Osteocyte (in vitro differentiated cells): ENCODE measurements at regions not wholly inside any gene's neighbourhood (a gene's known extent, or its start where the extent isn't known, plus 50 kb on each side); places are given as distances from the start of the nearest gene placed in this dataset.

ENCODE experiments used
- DNase-seq: peaks from one replicate; pipeline ENCODE4 v3.0.0; 2021; ENCODE audit warnings: mixed read lengths; ENCODE audit not compliant: unreplicated experiment; ENCODE audit errors: extremely low spot score
- H3K27ac Mint-ChIP-seq: one replicate; pipeline ENCODE4 v1.8.0; 2021; ENCODE audit warnings: mild to moderate bottlenecking, mixed read lengths; ENCODE audit not compliant: unreplicated experiment
- H3K27me3 Mint-ChIP-seq: one replicate; pipeline ENCODE4 v1.8.0; 2021; ENCODE audit warnings: mixed read lengths; ENCODE audit not compliant: unreplicated experiment
- H3K36me3 Mint-ChIP-seq: one replicate; pipeline ENCODE4 v1.8.0; 2021; ENCODE audit warnings: mixed read lengths; ENCODE audit not compliant: unreplicated experiment
- H3K4me1 Mint-ChIP-seq: one replicate; pipeline ENCODE4 v1.8.0; 2021; ENCODE audit warnings: mixed read lengths; ENCODE audit not compliant: unreplicated experiment
- H3K4me3 Mint-ChIP-seq: one replicate; pipeline ENCODE4 v1.8.0; 2021; ENCODE audit warnings: mild to moderate bottlenecking, moderate library complexity, mixed read lengths; ENCODE audit not compliant: unreplicated experiment
- H3K9me3 Mint-ChIP-seq: one replicate; pipeline ENCODE4 v1.8.0; 2021; ENCODE audit warnings: mixed read lengths; ENCODE audit not compliant: unreplicated experiment
- TF ChIP-seq, protein P1 (sequence below): fragments of 200-600 bp; sonication (generic); IDR thresholded peaks from 2 replicates; pipeline ENCODE4 v1.5.0; 2021; ENCODE audit warnings: antibody characterized with exemption, mild to moderate bottlenecking, moderate library complexity

DNA sequence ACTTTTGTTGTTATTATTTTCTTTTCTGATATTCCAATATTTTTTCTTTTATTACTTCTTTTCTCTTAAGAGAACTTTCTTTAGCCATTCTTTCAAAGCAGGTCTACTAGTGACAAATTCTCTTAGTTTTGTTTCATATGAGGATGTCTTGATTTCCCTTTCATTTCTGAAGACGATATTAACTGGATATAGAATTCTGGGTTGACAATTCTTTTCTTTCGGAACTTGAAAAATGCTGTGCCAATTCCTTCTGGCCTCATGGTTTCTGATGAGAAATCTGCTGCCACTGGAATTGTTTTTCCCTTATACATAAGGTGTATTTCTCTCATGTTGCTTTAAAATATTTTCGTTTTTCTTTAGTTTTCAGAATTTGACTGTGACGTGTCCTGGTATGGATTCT, 97.0 kb upstream of the KIF5B start:
- no peak for DNase-seq
- Mint-ChIP-seq H3K4me3 (no peak overlapping the region), H3K36me3 (no peaks in the 10 kb centered on the region), H3K27me3 (no peaks in the 10 kb centered on the region), H3K27ac (no peak overlapping the region), H3K4me1 (peaks cover 38% of the 10 kb centered on the region), H3K9me3 (peaks cover 6% of the 10 kb centered on the region)
- TF ChIP-seq, protein P1, sequence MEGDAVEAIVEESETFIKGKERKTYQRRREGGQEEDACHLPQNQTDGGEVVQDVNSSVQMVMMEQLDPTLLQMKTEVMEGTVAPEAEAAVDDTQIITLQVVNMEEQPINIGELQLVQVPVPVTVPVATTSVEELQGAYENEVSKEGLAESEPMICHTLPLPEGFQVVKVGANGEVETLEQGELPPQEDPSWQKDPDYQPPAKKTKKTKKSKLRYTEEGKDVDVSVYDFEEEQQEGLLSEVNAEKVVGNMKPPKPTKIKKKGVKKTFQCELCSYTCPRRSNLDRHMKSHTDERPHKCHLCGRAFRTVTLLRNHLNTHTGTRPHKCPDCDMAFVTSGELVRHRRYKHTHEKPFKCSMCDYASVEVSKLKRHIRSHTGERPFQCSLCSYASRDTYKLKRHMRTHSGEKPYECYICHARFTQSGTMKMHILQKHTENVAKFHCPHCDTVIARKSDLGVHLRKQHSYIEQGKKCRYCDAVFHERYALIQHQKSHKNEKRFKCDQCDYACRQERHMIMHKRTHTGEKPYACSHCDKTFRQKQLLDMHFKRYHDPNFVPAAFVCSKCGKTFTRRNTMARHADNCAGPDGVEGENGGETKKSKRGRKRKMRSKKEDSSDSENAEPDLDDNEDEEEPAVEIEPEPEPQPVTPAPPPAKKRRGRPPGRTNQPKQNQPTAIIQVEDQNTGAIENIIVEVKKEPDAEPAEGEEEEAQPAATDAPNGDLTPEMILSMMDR: no peak

- Mint-ChIP-seq H3K9me3 (peaks cover 9% of the 10 kb centered on the region), H3K36me3 (no peaks in the 10 kb centered on the region), H3K4me3 (no peak overlapping the region), H3K4me1 (peaks cover 42% of the 10 kb centered on the region), H3K27ac (no peak overlapping the region), H3K27me3 (no peaks in the 10 kb centered on the region)
- DNase-seq: no peak
- TF ChIP-seq, protein P1: no peak
Observed at GRCh38 chr10:32151871-32152270, 95.6 kb upstream of the KIF5B start.

DNA sequence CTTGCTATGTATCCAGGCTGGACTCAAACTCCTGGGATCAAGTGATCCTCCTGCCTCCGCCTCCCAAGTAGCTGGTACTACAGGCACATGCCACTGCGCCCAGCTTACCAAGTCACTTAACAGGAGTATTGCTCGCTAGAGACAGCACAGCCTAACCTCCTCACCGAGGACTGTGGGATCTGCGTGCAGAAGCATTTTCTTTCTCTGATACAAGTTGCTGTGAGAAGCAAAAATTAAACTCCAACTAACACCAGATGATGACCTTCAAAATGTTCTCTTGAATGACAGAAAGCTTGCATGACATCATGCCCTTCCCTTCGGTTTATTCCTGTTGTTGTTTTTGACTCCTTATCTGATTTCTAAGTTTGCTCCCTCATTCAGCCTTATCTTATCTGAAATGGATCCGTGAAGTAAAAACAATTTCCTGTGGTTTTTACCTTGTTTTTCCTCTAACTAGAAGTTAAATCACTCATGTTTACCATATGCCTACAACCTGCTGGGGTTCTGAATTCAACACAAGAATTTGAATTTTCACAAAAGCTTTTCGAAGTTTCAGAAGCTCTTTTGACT, 94.4 kb upstream of the KIF5B start:
- DNase-seq: no peak
- Mint-ChIP-seq H3K27ac (peak overlapping the region; percentile 99), H3K4me1 (peaks cover 38% of the 10 kb centered on the region), H3K9me3 (peaks cover 9% of the 10 kb centered on the region), H3K36me3 (no peaks in the 10 kb centered on the region), H3K27me3 (no peaks in the 10 kb centered on the region), H3K4me3 (no peak overlapping the region)
- TF ChIP-seq, protein P1: no peak

DNA sequence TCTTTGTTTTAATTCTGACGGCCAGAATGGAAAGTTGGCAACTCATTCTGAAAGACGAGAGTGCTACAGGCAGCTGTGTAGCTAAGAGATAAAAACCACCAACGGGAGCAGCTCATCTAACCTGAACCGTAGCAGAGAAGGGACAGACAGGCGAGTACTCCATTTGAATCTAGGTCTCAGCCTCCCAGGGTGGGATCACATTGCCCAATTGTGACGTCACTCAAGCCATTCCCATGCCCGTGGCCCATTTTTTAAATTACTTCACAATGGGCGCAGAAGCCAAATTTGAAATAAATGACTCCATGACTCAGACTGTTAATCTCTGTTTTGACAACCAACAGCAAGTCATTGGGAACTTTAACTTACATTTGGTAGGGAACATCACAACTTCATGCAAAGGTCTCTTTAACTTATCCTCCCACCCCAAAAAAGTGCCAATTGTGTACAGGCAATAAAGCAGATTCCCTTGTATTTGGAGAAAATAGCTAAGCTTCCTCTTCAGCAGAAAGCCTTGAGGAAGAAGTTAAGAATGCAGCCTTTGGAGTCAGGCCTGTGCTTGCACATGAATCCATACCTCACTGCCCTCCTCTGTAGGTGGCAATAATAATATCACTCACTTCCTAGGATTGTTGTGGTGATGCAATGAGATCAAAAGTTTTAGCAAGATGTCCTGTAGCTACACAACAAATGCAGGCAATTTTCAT, 93.2 kb upstream of the KIF5B start:
- Mint-ChIP-seq H3K27ac (peak overlapping the region; percentile 99), H3K4me3 (peak overlapping the region; percentile 52), H3K27me3 (no peaks in the 10 kb centered on the region), H3K36me3 (no peaks in the 10 kb centered on the region), H3K4me1 (peaks cover 27% of the 10 kb centered on the region), H3K9me3 (peaks cover 9% of the 10 kb centered on the region)
- TF ChIP-seq, protein P1: peak; percentile 6
- DNase-seq: no peak

DNA sequence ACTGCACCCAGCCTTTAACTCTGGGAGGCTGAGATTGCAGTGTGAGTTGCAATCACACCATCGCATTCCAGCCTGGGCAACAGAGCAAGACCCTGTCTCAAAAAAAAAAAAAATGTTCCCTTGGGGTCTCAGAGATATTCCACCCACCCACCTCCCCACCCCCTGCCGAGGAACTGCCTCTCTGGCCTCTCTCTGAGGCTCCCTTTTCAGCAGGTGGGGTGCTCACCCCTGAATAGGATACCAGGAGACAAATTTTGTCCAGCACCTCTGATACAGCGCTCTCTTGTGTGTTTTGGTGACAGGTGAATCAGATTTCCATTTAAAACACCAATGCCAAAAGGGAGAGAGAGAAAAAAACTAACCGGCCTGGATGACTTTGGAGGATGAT, 92.6 kb upstream of the KIF5B start:
- TF ChIP-seq, protein P1: no peak
- DNase-seq: no peak
- peaks cover 9% of the 10 kb centered on the region for H3K9me3 Mint-ChIP-seq
- no peaks in the 10 kb centered on the region for H3K36me3 Mint-ChIP-seq
- peak overlapping the region; percentile 99 for H3K27ac Mint-ChIP-seq
- H3K4me1 Mint-ChIP-seq: peaks cover 27% of the 10 kb centered on the region
- H3K27me3 Mint-ChIP-seq: no peaks in the 10 kb centered on the region
- H3K4me3 Mint-ChIP-seq: peak overlapping the region; percentile 52
